HepG2 (cell line): ENCODE measurements at regions not wholly inside any gene's neighbourhood (a gene's known extent, or its start where the extent isn't known, plus 50 kb on each side); places are given as distances from the start of the nearest gene placed in this dataset.

Experiments
- ATAC-seq: fragments of 200-7000 bp; cut with Tn5 transposase; 3 replicates; pipeline ENCODE4 v1.9.1; 2020; ENCODE audit warnings: mild to moderate bottlenecking, moderate library complexity
- BruUV-seq: library from RNA; stranded (reverse); fragments of 400-500 nt; replicated peaks from 2 replicates; lab custom pipeline; 2021; lab: Mats Ljungman, UMichigan
- CTCF ChIA-PET: fragments of 300-600 bp; formaldehyde crosslinking; extraction: SDS; loops from one replicate; lab custom pipeline; 2021; ENCODE audit warnings: low total read pairs, inconsistent platforms, low intra/inter-chr PET ratio; lab: Yijun Ruan, JAX
- POLR2A ChIA-PET: fragments of 350-600 bp; sonication (Branson Sonifier 250); formaldehyde crosslinking; loops from one replicate; lab custom pipeline; 2020; ENCODE audit warnings: antibody characterized with exemption, inconsistent platforms; lab: Yijun Ruan, JAX
- DNase-seq: peaks from one replicate; pipeline ENCODE4 v3.0.0-alpha.2; 2015; ENCODE audit warnings: low spot score
- FAIRE-seq: peaks from 3 replicates; lab custom pipeline; 2011; peaks lifted over from hg19 to GRCh38; lab: Jason Lieb, UNC
- H2AFZ ChIP-seq: one replicate; pipeline ENCODE4 v1.6.1; 2011; ENCODE audit warnings: low read length, inconsistent platforms
- H3K27ac ChIP-seq: fragments of 300-600 bp; 3 replicates; pipeline ENCODE4 v1.8.0; 2011; ENCODE audit warnings: mixed run types, mild to moderate bottlenecking, mixed read lengths, low read length, inconsistent platforms; ENCODE audit not compliant: insufficient read depth; ENCODE audit errors: extremely low read length
- H3K27me3 ChIP-seq, 2 experiments: fragments of 200-600 bp in 1 of 2; 2 replicates in 1 of 2; 3 replicates in 1 of 2; pipeline versions ENCODE4 v1.6.0 to v1.8.0; 2011; ENCODE audit warnings: low read length in 2 of 2, mild to moderate bottlenecking in 2 of 2, moderate library complexity in 2 of 2, inconsistent platforms in 1 of 2; ENCODE audit not compliant: insufficient read depth in 2 of 2, control insufficient read depth in 1 of 2
- H3K36me3 ChIP-seq, 2 experiments: fragments of 200-600 bp in 1 of 2; replicated peaks in 1 of 2; 2 replicates in 1 of 2; 3 replicates in 1 of 2; pipeline versions ENCODE4 v1.5.1 to v1.8.0; 2011; ENCODE audit warnings: low read length in 2 of 2, inconsistent platforms in 1 of 2; ENCODE audit not compliant: insufficient read depth in 2 of 2, control insufficient read depth in 1 of 2
- H3K4me1 ChIP-seq: 2 replicates; pipeline ENCODE4 v1.5.1; 2012; ENCODE audit warnings: low read length, inconsistent platforms; ENCODE audit not compliant: insufficient read depth
- H3K4me2 ChIP-seq: 2 replicates; pipeline ENCODE4 v1.6.0; 2011; ENCODE audit warnings: low read depth, low read length, inconsistent platforms
- H3K4me3 ChIP-seq, 3 experiments: fragments of 200-600 bp in 1 of 3; sonication (generic), shearing (Covaris generic) in 1 of 3; replicated peaks in 1 of 3; 2 replicates each; pipeline ENCODE4 v1.5.1; 2011 to 2016; ENCODE audit warnings: low read length in 3 of 3, inconsistent platforms in 2 of 3, low read depth in 2 of 3, mild to moderate bottlenecking in 2 of 3, control low read depth in 1 of 3, mixed read lengths in 1 of 3; ENCODE audit not compliant: insufficient read depth in 1 of 3
- H3K79me2 ChIP-seq: one replicate; pipeline ENCODE4 v1.6.1; 2011; ENCODE audit warnings: low read length, inconsistent platforms; ENCODE audit not compliant: insufficient read depth
- H3K9ac ChIP-seq: 2 replicates; pipeline ENCODE4 v1.6.0; 2011; ENCODE audit warnings: mild to moderate bottlenecking, low read depth, low read length, inconsistent platforms; ENCODE audit not compliant: insufficient read depth
- H3K9me3 ChIP-seq: 2 replicates; pipeline ENCODE4 v1.5.1; 2012; ENCODE audit warnings: mild to moderate bottlenecking, low read length
- H4K20me1 ChIP-seq: 2 replicates; pipeline ENCODE4 v1.6.0; 2011; ENCODE audit warnings: inconsistent platforms, mild to moderate bottlenecking, low read length, moderate library complexity; ENCODE audit not compliant: insufficient read depth
- PHF21A ChIP-seq: sonication (generic); formaldehyde crosslinking; IDR thresholded peaks from 2 replicates; pipeline ENCODE4 v1.5.0; 2020; ENCODE audit warnings: mild to moderate bottlenecking, missing genetic modification reagents
- TMF1 ChIP-seq: sonication (generic); formaldehyde crosslinking; IDR thresholded peaks from 2 replicates; pipeline ENCODE4 v1.8.1; 2022; ENCODE audit warnings: low read depth, missing genetic modification reagents
- ZNF616 ChIP-seq: sonication (generic); formaldehyde crosslinking; IDR thresholded peaks from 2 replicates; pipeline ENCODE4 v1.5.0; 2020; ENCODE audit warnings: low read depth, mild to moderate bottlenecking, missing genetic modification reagents
- WGBS: methylation state at CpG from one replicate; pipeline ENCODE4 v1.1.6; 2017; ENCODE audit warnings: low lambda C conversion rate; 5-methylcytosine and 5-hydroxymethylcytosine counted together
- in situ Hi-C: cut with HindIII; loops from 2 replicates; pipeline ENCODE4 v1.10.0; 2017; ENCODE audit warnings: low pct_unique_long_range_greater_than_20kb; ENCODE audit not compliant: extremely low pct_ligation_motif_present
- intact Hi-C: fragments of 100-400 bp; cut with micrococcal nuclease; formaldehyde crosslinking; loops from one replicate; pipeline ENCODE4 v1.10.0; 2022; ENCODE audit not compliant: unreplicated experiment
- TF ChIP-seq, protein P1 (sequence below), 2 experiments: sonication (generic) in 1 of 2; formaldehyde crosslinking in 1 of 2; IDR thresholded peaks; 2 replicates each; pipeline versions ENCODE4 v1.4.0 to v1.6.1; 2018 to 2020; ENCODE audit warnings: missing genetic modification reagents in 2 of 2, borderline replicate concordance in 1 of 2, low read depth in 1 of 2, mild to moderate bottlenecking in 1 of 2, missing biosample characterization in 1 of 2
- TF ChIP-seq, protein P2 (sequence below): sonication (generic); formaldehyde crosslinking; conservative IDR thresholded peaks from 2 replicates; pipeline ENCODE4 v1.8.0; 2022; ENCODE audit warnings: low read depth, missing genetic modification reagents
- TF ChIP-seq, protein P3 (sequence below): sonication (generic); formaldehyde crosslinking; IDR thresholded peaks from 2 replicates; pipeline ENCODE4 v1.5.1; 2020; ENCODE audit warnings: mild to moderate bottlenecking, missing genetic modification reagents, borderline replicate concordance
- TF ChIP-seq, protein P4 (sequence below): sonication (generic); formaldehyde crosslinking; IDR thresholded peaks from 2 replicates; pipeline ENCODE4 v1.9.0; 2022; ENCODE audit warnings: low read depth, missing genetic modification reagents
- TF ChIP-seq, protein P5 (sequence below): sonication (generic); formaldehyde crosslinking; IDR thresholded peaks from 2 replicates; pipeline ENCODE4 v1.5.0; 2020; ENCODE audit warnings: mild to moderate bottlenecking, missing genetic modification reagents, borderline replicate concordance

DNA sequence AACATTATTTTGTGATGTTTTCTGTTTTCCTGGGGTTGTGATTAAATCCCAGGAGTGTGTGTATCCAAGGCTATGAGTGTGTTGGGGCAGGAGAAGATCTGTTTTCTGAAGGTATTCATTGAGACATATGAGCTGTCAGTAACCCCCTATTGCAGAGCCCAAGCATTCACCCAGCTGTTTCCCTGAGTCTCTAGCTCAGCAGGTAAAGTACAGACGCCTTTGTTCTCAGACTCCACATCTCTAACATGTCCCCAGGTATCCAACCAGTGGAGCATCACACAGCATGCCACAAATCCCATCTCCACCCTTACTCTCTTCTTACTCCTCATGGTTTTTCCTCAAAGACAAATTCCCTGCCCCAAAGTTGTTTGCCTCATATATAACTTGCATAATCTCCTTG, 213.6 kb downstream of the PCDH20 start:
- Histone ChIP-seq H3K27me3 (no peaks in the 10 kb centered on the region), H3K9ac (no peak overlapping the region), H3K36me3 (no peaks in the 10 kb centered on the region), H3K4me1 (no peaks in the 10 kb centered on the region), H3K27ac (no peak overlapping the region), H3K79me2 (no peaks in the 10 kb centered on the region), H3K9me3 (no peaks in the 10 kb centered on the region), H3K4me2 (no peak overlapping the region), H4K20me1 (no peaks in the 10 kb centered on the region), H3K4me3 (no peak overlapping the region), H2AFZ (no peak overlapping the region)
- FAIRE-seq (no peak), ATAC-seq (no peak), DNase-seq (no peak)
- BruUV-seq: no TSS peak
- in situ Hi-C loops: no loop called here
- POLR2A ChIA-PET: no interaction called here
- CTCF ChIA-PET: no interaction called here
- intact Hi-C loops: no loop called here
- WGBS: 0% methylated on average over 1 of the region's 1 CpG
- no peak for TF ChIP-seq PHF21A
- TF ChIP-seq, protein P1, sequence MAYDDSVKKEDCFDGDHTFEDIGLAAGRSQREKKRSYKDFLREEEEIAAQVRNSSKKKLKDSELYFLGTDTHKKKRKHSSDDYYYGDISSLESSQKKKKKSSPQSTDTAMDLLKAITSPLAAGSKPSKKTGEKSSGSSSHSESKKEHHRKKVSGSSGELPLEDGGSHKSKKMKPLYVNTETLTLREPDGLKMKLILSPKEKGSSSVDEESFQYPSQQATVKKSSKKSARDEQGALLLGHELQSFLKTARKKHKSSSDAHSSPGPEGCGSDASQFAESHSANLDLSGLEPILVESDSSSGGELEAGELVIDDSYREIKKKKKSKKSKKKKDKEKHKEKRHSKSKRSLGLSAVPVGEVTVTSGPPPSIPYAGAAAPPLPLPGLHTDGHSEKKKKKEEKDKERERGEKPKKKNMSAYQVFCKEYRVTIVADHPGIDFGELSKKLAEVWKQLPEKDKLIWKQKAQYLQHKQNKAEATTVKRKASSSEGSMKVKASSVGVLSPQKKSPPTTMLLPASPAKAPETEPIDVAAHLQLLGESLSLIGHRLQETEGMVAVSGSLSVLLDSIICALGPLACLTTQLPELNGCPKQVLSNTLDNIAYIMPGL (CRISPR knock-in tag; IDR thresholded peaks at IDR 0.05; ENCODE audit: borderline replicate concordance in 1 of 2, low read depth in 1 of 2): no peak
- TF ChIP-seq ZNF616: no peak
- TF ChIP-seq, protein P2, sequence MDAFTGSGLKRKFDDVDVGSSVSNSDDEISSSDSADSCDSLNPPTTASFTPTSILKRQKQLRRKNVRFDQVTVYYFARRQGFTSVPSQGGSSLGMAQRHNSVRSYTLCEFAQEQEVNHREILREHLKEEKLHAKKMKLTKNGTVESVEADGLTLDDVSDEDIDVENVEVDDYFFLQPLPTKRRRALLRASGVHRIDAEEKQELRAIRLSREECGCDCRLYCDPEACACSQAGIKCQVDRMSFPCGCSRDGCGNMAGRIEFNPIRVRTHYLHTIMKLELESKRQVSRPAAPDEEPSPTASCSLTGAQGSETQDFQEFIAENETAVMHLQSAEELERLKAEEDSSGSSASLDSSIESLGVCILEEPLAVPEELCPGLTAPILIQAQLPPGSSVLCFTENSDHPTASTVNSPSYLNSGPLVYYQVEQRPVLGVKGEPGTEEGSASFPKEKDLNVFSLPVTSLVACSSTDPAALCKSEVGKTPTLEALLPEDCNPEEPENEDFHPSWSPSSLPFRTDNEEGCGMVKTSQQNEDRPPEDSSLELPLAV (CRISPR knock-in tag): no peak
- no peak for TF ChIP-seq TMF1
- TF ChIP-seq, protein P3, sequence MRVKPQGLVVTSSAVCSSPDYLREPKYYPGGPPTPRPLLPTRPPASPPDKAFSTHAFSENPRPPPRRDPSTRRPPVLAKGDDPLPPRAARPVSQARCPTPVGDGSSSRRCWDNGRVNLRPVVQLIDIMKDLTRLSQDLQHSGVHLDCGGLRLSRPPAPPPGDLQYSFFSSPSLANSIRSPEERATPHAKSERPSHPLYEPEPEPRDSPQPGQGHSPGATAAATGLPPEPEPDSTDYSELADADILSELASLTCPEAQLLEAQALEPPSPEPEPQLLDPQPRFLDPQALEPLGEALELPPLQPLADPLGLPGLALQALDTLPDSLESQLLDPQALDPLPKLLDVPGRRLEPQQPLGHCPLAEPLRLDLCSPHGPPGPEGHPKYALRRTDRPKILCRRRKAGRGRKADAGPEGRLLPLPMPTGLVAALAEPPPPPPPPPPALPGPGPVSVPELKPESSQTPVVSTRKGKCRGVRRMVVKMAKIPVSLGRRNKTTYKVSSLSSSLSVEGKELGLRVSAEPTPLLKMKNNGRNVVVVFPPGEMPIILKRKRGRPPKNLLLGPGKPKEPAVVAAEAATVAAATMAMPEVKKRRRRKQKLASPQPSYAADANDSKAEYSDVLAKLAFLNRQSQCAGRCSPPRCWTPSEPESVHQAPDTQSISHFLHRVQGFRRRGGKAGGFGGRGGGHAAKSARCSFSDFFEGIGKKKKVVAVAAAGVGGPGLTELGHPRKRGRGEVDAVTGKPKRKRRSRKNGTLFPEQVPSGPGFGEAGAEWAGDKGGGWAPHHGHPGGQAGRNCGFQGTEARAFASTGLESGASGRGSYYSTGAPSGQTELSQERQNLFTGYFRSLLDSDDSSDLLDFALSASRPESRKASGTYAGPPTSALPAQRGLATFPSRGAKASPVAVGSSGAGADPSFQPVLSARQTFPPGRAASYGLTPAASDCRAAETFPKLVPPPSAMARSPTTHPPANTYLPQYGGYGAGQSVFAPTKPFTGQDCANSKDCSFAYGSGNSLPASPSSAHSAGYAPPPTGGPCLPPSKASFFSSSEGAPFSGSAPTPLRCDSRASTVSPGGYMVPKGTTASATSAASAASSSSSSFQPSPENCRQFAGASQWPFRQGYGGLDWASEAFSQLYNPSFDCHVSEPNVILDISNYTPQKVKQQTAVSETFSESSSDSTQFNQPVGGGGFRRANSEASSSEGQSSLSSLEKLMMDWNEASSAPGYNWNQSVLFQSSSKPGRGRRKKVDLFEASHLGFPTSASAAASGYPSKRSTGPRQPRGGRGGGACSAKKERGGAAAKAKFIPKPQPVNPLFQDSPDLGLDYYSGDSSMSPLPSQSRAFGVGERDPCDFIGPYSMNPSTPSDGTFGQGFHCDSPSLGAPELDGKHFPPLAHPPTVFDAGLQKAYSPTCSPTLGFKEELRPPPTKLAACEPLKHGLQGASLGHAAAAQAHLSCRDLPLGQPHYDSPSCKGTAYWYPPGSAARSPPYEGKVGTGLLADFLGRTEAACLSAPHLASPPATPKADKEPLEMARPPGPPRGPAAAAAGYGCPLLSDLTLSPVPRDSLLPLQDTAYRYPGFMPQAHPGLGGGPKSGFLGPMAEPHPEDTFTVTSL (CRISPR knock-in tag): no peak
- TF ChIP-seq, protein P4, sequence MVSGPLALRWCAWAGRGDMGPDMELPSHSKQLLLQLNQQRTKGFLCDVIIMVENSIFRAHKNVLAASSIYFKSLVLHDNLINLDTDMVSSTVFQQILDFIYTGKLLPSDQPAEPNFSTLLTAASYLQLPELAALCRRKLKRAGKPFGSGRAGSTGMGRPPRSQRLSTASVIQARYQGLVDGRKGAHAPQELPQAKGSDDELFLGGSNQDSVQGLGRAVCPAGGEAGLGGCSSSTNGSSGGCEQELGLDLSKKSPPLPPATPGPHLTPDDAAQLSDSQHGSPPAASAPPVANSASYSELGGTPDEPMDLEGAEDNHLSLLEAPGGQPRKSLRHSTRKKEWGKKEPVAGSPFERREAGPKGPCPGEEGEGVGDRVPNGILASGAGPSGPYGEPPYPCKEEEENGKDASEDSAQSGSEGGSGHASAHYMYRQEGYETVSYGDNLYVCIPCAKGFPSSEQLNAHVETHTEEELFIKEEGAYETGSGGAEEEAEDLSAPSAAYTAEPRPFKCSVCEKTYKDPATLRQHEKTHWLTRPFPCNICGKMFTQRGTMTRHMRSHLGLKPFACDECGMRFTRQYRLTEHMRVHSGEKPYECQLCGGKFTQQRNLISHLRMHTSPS (CRISPR knock-in tag): no peak
- TF ChIP-seq, protein P5, sequence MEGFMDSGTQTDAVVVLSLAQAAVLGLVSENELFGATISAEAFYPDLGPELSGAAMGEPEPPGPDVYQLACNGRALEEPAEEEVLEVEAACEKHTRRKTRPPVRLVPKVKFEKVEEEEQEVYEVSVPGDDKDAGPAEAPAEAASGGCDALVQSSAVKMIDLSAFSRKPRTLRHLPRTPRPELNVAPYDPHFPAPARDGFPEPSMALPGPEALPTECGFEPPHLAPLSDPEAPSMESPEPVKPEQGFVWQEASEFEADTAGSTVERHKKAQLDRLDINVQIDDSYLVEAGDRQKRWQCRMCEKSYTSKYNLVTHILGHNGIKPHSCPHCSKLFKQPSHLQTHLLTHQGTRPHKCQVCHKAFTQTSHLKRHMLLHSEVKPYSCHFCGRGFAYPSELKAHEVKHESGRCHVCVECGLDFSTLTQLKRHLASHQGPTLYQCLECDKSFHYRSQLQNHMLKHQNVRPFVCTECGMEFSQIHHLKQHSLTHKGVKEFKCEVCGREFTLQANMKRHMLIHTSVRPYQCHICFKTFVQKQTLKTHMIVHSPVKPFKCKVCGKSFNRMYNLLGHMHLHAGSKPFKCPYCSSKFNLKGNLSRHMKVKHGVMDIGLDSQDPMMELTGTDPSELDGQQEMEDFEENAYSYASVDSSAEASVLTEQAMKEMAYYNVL (CRISPR knock-in tag): no peak
